Keratinocyte (primary cell): ENCODE measurements at regions not wholly inside any gene's neighbourhood (a gene's known extent, or its start where the extent isn't known, plus 50 kb on each side); places are given as distances from the start of the nearest gene placed in this dataset.

ENCODE experiments used
- CTCF ChIP-seq, 3 experiments: IDR thresholded peaks in 1 of 3; conservative IDR thresholded peaks in 1 of 3; optimal IDR thresholded peaks in 1 of 3; 2 replicates in 2 of 3; 3 replicates in 1 of 3; pipeline versions ENCODE3 to v1.5.1; 2011; ENCODE audit warnings: low read length in 3 of 3, mild to moderate bottlenecking in 3 of 3, moderate library complexity in 2 of 3, control low read depth in 1 of 3, inconsistent platforms in 1 of 3; ENCODE audit not compliant: insufficient read depth in 2 of 3; ENCODE audit errors: extremely low read depth in 1 of 3
- EZH2 ChIP-seq: IDR thresholded peaks from one replicate; pipeline ENCODE4 v1.6.1; 2012; ENCODE audit warnings: inconsistent platforms, mild to moderate bottlenecking, low read length, moderate library complexity

- TF ChIP-seq CTCF (optimal IDR thresholded peaks at IDR 0.05 in 1 of 3, IDR thresholded peaks at IDR 0.05 in 1 of 3, conservative IDR thresholded peaks at IDR 0.05 in 1 of 3; ENCODE audit: extremely low read depth in 1 of 3, insufficient read depth in 2 of 3, low read length in 3 of 3): no peak
- no peak for TF ChIP-seq EZH2
Measured at GRCh38 chr7:113787106-113787505, 131.7 kb downstream of the PPP1R3A start.
